Natural killer cell (primary cell): ENCODE measurements at regions not wholly inside any gene's neighbourhood (a gene's known extent, or its start where the extent isn't known, plus 50 kb on each side); places are given as distances from the start of the nearest gene placed in this dataset.
"Not testable (repeated sequence)": the region's sequence is repeated elsewhere in the genome, so short reads cannot be mapped to it uniquely, and the experiment has no call there.

Source experiments
- ATAC-seq, 3 donors: fragments of 150-1000 bp in 2 of 3; fragments of 200-7000 bp in 1 of 3; cut with Tn5 transposase; 1 replicate in 1 of 3; 2 replicates in 2 of 3; pipeline ENCODE4 v1.10.0; 2021; ENCODE audit warnings: mild to moderate bottlenecking in 2 of 3, moderate library complexity in 2 of 3
- DNase-seq, 2 donors: peaks; one replicate each; pipeline versions ENCODE4 v3.0.0 to v3.0.0-alpha.2; 2013 to 2021; ENCODE audit warnings: mixed read lengths in 1 of 2
- H3K27ac ChIP-seq: one replicate; pipeline ENCODE4 v1.5.1; 2013; ENCODE audit warnings: mild to moderate bottlenecking, low read length
- H3K27me3 ChIP-seq: one replicate; pipeline ENCODE4 v1.6.1; 2013; ENCODE audit warnings: low read length; ENCODE audit not compliant: control insufficient read depth, insufficient read depth
- H3K36me3 ChIP-seq: one replicate; pipeline ENCODE4 v1.6.1; 2013; ENCODE audit warnings: low read length; ENCODE audit not compliant: control insufficient read depth, insufficient read depth
- H3K4me1 ChIP-seq: one replicate; pipeline ENCODE4 v1.6.1; 2013; ENCODE audit warnings: low read length; ENCODE audit not compliant: control insufficient read depth, insufficient read depth
- H3K4me3 ChIP-seq: one replicate; pipeline ENCODE4 v1.5.1; 2013; ENCODE audit warnings: low read length
- H3K9me3 ChIP-seq: one replicate; pipeline ENCODE4 v1.6.1; 2013; ENCODE audit warnings: low read length; ENCODE audit not compliant: control insufficient read depth, insufficient read depth
- H3K27ac Mint-ChIP-seq, 2 donors: one replicate each; pipeline ENCODE4 v1.8.0; 2022; ENCODE audit warnings: mild to moderate bottlenecking in 2 of 2, mixed read lengths in 2 of 2, moderate library complexity in 1 of 2
- H3K27me3 Mint-ChIP-seq, 2 donors: one replicate each; pipeline ENCODE4 v1.8.0; 2022; ENCODE audit warnings: low read depth in 2 of 2, mixed read lengths in 2 of 2
- H3K36me3 Mint-ChIP-seq: one replicate; pipeline ENCODE4 v1.8.0; 2022; ENCODE audit warnings: mixed read lengths
- H3K4me1 Mint-ChIP-seq, 2 donors: one replicate each; pipeline ENCODE4 v1.8.0; 2022; ENCODE audit warnings: mixed read lengths in 2 of 2
- H3K4me3 Mint-ChIP-seq: one replicate; pipeline ENCODE4 v1.8.0; 2022; ENCODE audit warnings: mild to moderate bottlenecking, moderate library complexity, mixed read lengths
- H3K9me3 Mint-ChIP-seq, 2 donors: one replicate each; pipeline ENCODE4 v1.8.0; 2022; ENCODE audit warnings: mixed read lengths in 2 of 2
- WGBS: methylation state at CpG from one replicate; pipeline ENCODE4 v1.1.7; 2013; ENCODE audit warnings: missing lambda C conversion rate; ENCODE audit not compliant: insufficient coverage; 5-methylcytosine and 5-hydroxymethylcytosine counted together
- intact Hi-C: fragments of 100-400 bp; cut with micrococcal nuclease; formaldehyde crosslinking; loops from one replicate; pipeline ENCODE4 v1.14.2; 2022
- TF ChIP-seq, protein P1 (sequence below): fragments of 200-600 bp; IDR thresholded peaks from one replicate; pipeline ENCODE4 v1.8.0; 2022; ENCODE audit warnings: antibody characterized with exemption

DNA sequence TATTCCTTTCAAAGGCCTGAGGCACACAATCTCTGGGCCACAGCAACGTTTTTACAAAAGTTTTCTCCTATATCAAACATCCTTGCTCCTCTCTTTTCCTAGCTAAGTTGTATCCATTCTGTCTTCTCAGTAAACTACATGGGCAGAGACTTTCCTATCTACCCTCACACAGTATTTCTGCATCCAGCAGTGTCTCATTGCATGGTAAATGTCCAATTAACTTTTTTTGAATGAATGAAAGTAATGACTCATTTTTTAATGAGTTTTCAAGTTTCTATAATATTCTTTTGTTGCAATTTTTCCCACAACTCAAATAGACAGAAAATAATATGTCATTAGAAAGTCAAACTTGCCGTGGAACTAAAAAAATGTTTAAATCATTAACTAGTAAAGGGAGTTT is 688.6 kb downstream of the JRKL start:
- H3K27ac ChIP-seq = no peak overlapping the region
- H3K27me3 ChIP-seq = no peaks in the 10 kb centered on the region
- WGBS = 26% methylated on average over 1 of the region's 2 CpGs
- no peak overlapping the region for H3K27ac Mint-ChIP-seq
- no peak overlapping the region for H3K4me3 ChIP-seq
- no peaks in the 10 kb centered on the region for H3K36me3 ChIP-seq
- H3K4me3 Mint-ChIP-seq = no peak overlapping the region
- DNase-seq (no peak), ATAC-seq (no peak)
- TF ChIP-seq, protein P1, sequence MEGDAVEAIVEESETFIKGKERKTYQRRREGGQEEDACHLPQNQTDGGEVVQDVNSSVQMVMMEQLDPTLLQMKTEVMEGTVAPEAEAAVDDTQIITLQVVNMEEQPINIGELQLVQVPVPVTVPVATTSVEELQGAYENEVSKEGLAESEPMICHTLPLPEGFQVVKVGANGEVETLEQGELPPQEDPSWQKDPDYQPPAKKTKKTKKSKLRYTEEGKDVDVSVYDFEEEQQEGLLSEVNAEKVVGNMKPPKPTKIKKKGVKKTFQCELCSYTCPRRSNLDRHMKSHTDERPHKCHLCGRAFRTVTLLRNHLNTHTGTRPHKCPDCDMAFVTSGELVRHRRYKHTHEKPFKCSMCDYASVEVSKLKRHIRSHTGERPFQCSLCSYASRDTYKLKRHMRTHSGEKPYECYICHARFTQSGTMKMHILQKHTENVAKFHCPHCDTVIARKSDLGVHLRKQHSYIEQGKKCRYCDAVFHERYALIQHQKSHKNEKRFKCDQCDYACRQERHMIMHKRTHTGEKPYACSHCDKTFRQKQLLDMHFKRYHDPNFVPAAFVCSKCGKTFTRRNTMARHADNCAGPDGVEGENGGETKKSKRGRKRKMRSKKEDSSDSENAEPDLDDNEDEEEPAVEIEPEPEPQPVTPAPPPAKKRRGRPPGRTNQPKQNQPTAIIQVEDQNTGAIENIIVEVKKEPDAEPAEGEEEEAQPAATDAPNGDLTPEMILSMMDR = no peak
- peaks cover 14% of the 10 kb centered on the region for H3K9me3 ChIP-seq
- intact Hi-C loops = no loop called here
- no peaks in the 10 kb centered on the region for H3K4me1 ChIP-seq
- H3K4me1 Mint-ChIP-seq = no peaks in the 10 kb centered on the region
- peaks cover 9 to 14% of the 10 kb centered on the region in 2 donors for H3K9me3 Mint-ChIP-seq
- H3K36me3 Mint-ChIP-seq = peaks cover 15% of the 10 kb centered on the region
- no peaks in the 10 kb centered on the region for H3K27me3 Mint-ChIP-seq

DNA sequence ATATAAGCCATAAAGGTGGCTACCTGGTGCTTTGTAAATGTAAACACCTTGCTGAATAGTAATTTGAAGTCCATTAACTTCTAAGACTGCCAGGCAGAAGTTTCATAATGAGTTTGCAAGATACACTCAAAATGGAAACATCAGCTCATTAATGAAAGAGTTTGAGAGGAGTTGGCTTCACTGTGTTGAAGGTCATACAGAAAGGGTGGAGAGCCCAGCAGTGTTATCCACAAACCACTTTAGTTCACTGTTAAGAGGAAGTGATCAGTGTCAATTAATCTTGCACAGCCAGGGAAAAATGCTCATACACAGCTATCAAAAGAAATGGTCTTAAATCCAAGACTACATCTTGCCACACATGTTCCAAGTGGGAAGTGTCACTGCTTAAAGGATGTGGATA is 689.4 kb downstream of the JRKL start:
- Mint-ChIP-seq H3K9me3 (peaks cover 11 to 14% of the 10 kb centered on the region in 2 donors), H3K27ac (no peak overlapping the region), H3K36me3 (peaks cover 12% of the 10 kb centered on the region), H3K27me3 (no peaks in the 10 kb centered on the region), H3K4me3 (no peak overlapping the region), H3K4me1 (no peaks in the 10 kb centered on the region)
- no peaks in the 10 kb centered on the region for H3K36me3 ChIP-seq
- H3K9me3 ChIP-seq = peaks cover 8% of the 10 kb centered on the region
- no peak for ATAC-seq
- H3K4me1 ChIP-seq = no peaks in the 10 kb centered on the region
- no peak overlapping the region for H3K27ac ChIP-seq
- intact Hi-C loops = no loop called here
- DNase-seq = no peak
- no peaks in the 10 kb centered on the region for H3K27me3 ChIP-seq
- no peak overlapping the region for H3K4me3 ChIP-seq
- TF ChIP-seq, protein P1 = no peak

DNA sequence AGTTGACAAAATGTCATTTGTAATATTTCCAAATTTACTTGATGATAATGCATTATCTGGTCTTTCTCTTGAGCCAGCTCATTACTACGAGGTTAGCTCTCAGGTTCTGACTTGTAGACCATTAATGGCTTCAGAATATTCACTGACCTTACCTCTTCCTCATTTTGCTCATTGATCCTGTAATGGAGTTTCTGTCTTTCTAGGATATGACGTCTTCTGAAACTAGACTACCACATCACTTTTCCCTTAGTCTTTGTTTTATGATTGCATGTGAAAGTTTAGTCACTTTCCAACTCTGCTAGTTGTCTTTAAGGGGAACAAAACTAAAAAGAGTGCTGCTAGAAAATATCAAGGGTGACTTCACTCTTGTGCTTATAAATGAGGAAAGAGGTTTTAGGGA is 697.6 kb downstream of the JRKL start:
- no CpG with 5 or more reads among the region's 2 CpGs for WGBS
- no peak for ATAC-seq
- H3K4me1 ChIP-seq = no peaks in the 10 kb centered on the region
- no peaks in the 10 kb centered on the region for H3K9me3 ChIP-seq
- TF ChIP-seq, protein P1 = no peak
- H3K27ac ChIP-seq = no peak overlapping the region
- Mint-ChIP-seq H3K4me1 (no peaks in the 10 kb centered on the region), H3K9me3 (peaks cover 9 to 13% of the 10 kb centered on the region in 2 donors), H3K27ac (no peak overlapping the region), H3K4me3 (no peak overlapping the region), H3K36me3 (peaks cover 6% of the 10 kb centered on the region), H3K27me3 (no peaks in the 10 kb centered on the region)
- no peaks in the 10 kb centered on the region for H3K27me3 ChIP-seq
- intact Hi-C loops = no loop called here
- H3K4me3 ChIP-seq = no peak overlapping the region
- no peak for DNase-seq
- H3K36me3 ChIP-seq = no peaks in the 10 kb centered on the region

DNA sequence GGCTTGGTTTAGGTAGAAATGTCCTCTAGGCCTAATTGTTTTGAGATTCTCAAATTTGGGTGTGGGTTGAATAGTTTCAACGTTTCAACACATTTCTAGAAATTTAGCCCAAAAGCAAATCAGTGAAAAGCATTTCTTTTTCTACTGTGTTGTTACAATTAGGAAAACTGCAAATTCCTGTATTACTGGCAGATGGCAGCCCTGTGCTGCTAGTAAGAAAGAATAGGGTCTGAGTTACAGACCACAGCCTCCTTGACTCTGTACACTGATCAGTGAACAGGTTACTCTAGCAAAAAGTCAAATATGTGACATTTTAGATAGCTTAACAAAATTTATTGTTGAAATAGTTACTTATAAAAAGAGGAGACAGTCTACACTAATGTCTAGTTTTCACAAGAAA is 703.0 kb downstream of the JRKL start:
- ATAC-seq (no peak), DNase-seq (no peak)
- Mint-ChIP-seq H3K4me3 (no peak overlapping the region), H3K36me3 (no peaks in the 10 kb centered on the region), H3K27me3 (no peaks in the 10 kb centered on the region), H3K27ac (no peak overlapping the region), H3K4me1 (no peaks in the 10 kb centered on the region), H3K9me3 (peaks cover 7 to 10% of the 10 kb centered on the region in 2 donors)
- no peaks in the 10 kb centered on the region for H3K4me1 ChIP-seq
- H3K27ac ChIP-seq = no peak overlapping the region
- H3K27me3 ChIP-seq = no peaks in the 10 kb centered on the region
- H3K9me3 ChIP-seq = no peaks in the 10 kb centered on the region
- no peaks in the 10 kb centered on the region for H3K36me3 ChIP-seq
- TF ChIP-seq, protein P1 = no peak
- intact Hi-C loops = no loop called here
- H3K4me3 ChIP-seq = no peak overlapping the region
- no CpG with 5 or more reads among the region's 1 CpG for WGBS

DNA sequence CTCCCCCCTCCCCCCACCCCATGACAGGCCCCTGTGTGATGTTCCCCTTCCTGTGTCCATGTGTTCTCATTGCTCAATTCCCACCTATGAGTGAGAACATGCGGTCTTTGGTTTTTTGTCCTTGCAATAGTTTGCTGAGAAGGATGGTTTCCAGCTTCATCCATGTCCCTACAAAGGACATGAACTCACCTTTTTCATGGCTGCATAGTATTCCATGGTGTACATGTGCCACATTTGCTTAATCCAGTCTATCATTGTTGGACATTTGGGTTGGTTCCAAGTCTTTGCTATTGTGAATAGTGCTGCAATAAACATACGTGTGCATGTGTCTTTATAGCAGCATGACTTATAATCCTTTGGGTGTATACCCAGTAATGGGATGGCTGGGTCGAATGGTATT is 712.4 kb downstream of the JRKL start:
- H3K9me3 Mint-ChIP-seq = peaks cover 7 to 19% of the 10 kb centered on the region in 2 donors
- H3K4me1 Mint-ChIP-seq, H3K4me3 Mint-ChIP-seq, H3K4me3 ChIP-seq, H3K27me3 ChIP-seq, H3K9me3 ChIP-seq, H3K36me3 ChIP-seq, DNase-seq, H3K27ac Mint-ChIP-seq, H3K27ac ChIP-seq, intact Hi-C loops, H3K4me1 ChIP-seq, ATAC-seq, H3K27me3 Mint-ChIP-seq: not testable (repeated sequence)
- peaks cover 11% of the 10 kb centered on the region for H3K36me3 Mint-ChIP-seq
- 93% methylated on average over 2 of the region's 3 CpGs for WGBS
